Nephron (organoid): ENCODE measurements at regions not wholly inside any gene's neighbourhood (a gene's known extent, or its start where the extent isn't known, plus 50 kb on each side); places are given as distances from the start of the nearest gene placed in this dataset.

Source experiments
- H3K27ac Mint-ChIP-seq, 3 experiments: 2 replicates each; pipeline ENCODE4 v1.8.0; 2020; ENCODE audit warnings: mixed read lengths in 3 of 3, mild to moderate bottlenecking in 2 of 3, moderate library complexity in 1 of 3
- H3K27me3 Mint-ChIP-seq: 2 replicates; pipeline ENCODE4 v1.8.0; 2021; ENCODE audit warnings: low read depth, mild to moderate bottlenecking, moderate library complexity, mixed read lengths
- H3K36me3 Mint-ChIP-seq: 2 replicates; pipeline ENCODE4 v1.8.0; 2020; ENCODE audit warnings: low read depth, mixed read lengths
- H3K4me1 Mint-ChIP-seq: 2 replicates; pipeline ENCODE4 v1.8.0; 2020; ENCODE audit warnings: mixed read lengths
- H3K4me3 Mint-ChIP-seq, 3 experiments: 2 replicates each; pipeline ENCODE4 v1.8.0; 2020; ENCODE audit warnings: mild to moderate bottlenecking in 3 of 3, mixed read lengths in 3 of 3, moderate library complexity in 2 of 3
- H3K9me3 Mint-ChIP-seq: 2 replicates; pipeline ENCODE4 v1.8.0; 2020; ENCODE audit warnings: mixed read lengths
- TF ChIP-seq, protein P1 (sequence below), 3 experiments: fragments of 200-600 bp; sonication (generic); IDR thresholded peaks; one replicate each; pipeline ENCODE4 v1.5.0; 2021; ENCODE audit warnings: antibody characterized with exemption in 3 of 3; ENCODE audit not compliant: unreplicated experiment in 3 of 3

DNA sequence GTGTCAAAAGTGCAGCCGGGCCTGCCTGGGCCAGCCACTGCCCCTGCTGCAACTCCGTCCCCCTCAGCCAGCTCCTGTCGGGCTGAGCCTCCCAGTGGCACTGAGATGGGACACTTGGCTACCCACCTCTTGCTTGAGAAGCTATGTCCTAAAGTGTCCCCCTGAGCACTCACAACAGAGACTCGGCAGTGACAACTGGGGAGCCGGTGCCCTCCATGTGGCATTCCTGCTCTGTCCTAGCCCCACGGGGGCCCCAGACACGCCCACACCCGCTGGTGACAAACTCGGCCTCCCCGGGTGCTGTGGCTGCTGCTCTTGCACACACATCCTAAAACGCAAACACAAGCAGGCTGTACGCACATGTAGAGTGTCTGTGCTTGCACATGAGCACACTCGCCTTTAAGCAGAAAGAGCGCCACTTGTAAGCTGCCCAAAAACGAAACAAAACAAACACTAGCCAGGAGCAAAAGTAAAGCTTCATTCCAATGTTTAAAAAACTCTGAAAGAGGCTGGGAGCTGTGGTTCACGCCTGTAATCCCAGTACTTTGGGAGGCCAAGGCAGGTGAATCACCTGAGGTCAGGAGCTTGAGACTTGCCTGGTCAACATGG is 253.9 kb downstream of the RBFOX3 start:
- Mint-ChIP-seq H3K27ac (no peak overlapping the region), H3K9me3 (peaks cover 3% of the 10 kb centered on the region), H3K36me3 (no peaks in the 10 kb centered on the region), H3K27me3 (peaks cover 74% of the 10 kb centered on the region), H3K4me1 (no peaks in the 10 kb centered on the region), H3K4me3 (no peak overlapping the region)
- TF ChIP-seq, protein P1, sequence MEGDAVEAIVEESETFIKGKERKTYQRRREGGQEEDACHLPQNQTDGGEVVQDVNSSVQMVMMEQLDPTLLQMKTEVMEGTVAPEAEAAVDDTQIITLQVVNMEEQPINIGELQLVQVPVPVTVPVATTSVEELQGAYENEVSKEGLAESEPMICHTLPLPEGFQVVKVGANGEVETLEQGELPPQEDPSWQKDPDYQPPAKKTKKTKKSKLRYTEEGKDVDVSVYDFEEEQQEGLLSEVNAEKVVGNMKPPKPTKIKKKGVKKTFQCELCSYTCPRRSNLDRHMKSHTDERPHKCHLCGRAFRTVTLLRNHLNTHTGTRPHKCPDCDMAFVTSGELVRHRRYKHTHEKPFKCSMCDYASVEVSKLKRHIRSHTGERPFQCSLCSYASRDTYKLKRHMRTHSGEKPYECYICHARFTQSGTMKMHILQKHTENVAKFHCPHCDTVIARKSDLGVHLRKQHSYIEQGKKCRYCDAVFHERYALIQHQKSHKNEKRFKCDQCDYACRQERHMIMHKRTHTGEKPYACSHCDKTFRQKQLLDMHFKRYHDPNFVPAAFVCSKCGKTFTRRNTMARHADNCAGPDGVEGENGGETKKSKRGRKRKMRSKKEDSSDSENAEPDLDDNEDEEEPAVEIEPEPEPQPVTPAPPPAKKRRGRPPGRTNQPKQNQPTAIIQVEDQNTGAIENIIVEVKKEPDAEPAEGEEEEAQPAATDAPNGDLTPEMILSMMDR (IDR thresholded peaks at IDR 0.05; ENCODE audit: unreplicated experiment in 3 of 3), result no peak

DNA sequence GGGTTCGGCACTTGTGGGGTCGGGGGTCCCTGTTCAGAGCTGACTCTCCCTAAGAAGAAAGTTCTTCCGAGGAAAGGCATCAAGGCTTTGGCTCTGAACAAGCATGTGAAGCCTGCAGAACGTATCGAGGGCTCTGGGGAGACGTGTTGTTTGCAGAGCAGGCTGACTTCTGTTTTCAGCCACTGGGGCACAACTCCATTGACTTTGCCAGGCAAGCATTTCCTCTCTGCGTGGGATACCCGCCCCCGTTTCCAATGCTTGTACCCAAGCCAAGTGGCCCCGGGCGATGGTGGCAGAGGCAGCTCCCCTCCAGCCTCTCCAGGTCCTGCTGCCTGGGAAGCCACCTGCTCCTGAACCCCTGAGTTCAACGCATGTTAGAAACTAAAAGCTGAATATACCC is 255.7 kb downstream of the RBFOX3 start:
- Mint-ChIP-seq H3K4me1 (no peaks in the 10 kb centered on the region), H3K27me3 (peaks cover 71% of the 10 kb centered on the region), H3K4me3 (no peak overlapping the region), H3K27ac (no peak overlapping the region), H3K36me3 (no peaks in the 10 kb centered on the region), H3K9me3 (peaks cover 3% of the 10 kb centered on the region)
- TF ChIP-seq, protein P1 (IDR thresholded peaks at IDR 0.05; ENCODE audit: unreplicated experiment in 3 of 3), result no peak

DNA sequence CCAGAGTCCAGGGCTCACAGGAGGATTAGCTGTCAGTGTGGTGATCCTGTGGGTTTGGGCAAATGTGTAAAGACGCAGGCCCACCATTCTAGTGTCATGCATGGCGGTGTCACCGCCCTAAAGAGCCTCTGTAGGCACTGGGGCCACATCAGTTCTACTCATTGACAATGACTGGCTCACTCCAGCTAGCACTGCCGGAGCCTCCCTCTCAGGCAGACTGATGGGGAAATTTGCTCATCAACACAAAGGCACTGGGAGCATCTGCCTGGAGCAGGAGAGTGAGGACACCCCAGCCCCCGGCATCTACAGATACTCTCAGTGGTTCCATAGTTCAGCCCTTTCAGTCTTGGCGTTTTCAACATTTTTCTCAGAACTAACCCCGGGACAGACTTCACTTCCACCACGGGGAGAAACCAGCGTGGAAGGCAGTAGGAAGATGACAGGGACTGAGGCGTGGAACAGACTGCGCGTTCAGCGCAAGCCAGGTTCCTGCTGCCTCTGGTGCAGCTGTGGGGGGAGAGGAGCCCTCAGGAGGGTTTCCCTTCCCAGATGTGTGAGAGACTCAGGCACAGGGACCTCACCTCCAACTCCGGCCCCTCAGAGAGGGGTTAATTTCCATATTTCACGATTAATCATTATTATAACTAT is 256.6 kb downstream of the RBFOX3 start:
- H3K36me3 Mint-ChIP-seq, result no peaks in the 10 kb centered on the region
- H3K27me3 Mint-ChIP-seq, result peaks cover 67% of the 10 kb centered on the region
- TF ChIP-seq, protein P1 (IDR thresholded peaks at IDR 0.05; ENCODE audit: unreplicated experiment in 3 of 3), result no peak
- no peaks in the 10 kb centered on the region for H3K4me1 Mint-ChIP-seq
- H3K4me3 Mint-ChIP-seq, result no peak overlapping the region
- no peak overlapping the region for H3K27ac Mint-ChIP-seq
- H3K9me3 Mint-ChIP-seq, result peaks cover 3% of the 10 kb centered on the region

DNA sequence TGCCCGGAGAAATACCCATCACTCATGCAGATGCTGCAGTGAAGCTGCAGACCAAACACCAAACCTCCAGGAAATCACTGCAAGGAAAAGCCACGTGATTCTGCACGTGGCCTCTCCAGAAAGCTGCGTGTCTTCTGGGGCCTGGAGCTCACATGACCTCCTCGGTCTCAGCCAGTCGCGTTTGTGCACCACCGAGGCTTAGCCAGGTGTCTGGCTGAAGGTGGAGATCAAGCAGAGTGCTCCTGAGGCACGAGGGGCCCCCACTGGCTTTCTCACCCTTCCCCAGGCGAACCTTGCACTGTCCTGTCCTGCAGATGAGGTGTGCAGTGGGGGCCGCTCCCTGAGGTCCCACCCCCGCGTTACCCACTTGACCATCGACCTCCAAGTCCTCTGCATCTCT is 257.3 kb downstream of the RBFOX3 start:
- Mint-ChIP-seq H3K4me1 (no peaks in the 10 kb centered on the region), H3K36me3 (no peaks in the 10 kb centered on the region), H3K27ac (no peak overlapping the region), H3K9me3 (peaks cover 3% of the 10 kb centered on the region), H3K4me3 (no peak overlapping the region), H3K27me3 (peaks cover 69% of the 10 kb centered on the region)
- TF ChIP-seq, protein P1 (IDR thresholded peaks at IDR 0.05; ENCODE audit: unreplicated experiment in 3 of 3), result no peak

DNA sequence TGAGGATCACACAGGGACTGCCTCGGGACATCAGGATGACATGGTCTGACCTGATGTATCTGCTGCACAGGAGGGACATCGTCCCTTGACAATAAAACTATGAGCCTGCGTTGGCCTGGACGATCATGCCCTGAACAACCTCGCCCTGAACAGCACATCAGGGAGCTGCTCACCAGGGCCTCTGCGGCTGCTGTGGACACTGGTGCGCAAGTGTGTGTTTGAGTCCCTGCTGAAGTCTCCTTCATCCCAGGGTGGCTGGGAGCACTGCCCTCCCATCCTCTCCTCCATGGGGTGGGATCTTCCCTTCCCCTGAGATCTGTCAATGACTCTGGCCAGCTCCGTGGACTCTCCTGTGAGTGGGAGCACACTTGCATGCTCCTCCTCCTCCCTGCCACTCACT is 257.8 kb downstream of the RBFOX3 start:
- H3K27me3 Mint-ChIP-seq, result peaks cover 68% of the 10 kb centered on the region
- no peak overlapping the region for H3K27ac Mint-ChIP-seq

More for the DNA sequence above, 257.8 kb downstream of the RBFOX3 start:
- Mint-ChIP-seq H3K4me1 (no peaks in the 10 kb centered on the region), H3K9me3 (peaks cover 3% of the 10 kb centered on the region), H3K4me3 (no peak overlapping the region), H3K36me3 (no peaks in the 10 kb centered on the region)
- TF ChIP-seq, protein P1 (IDR thresholded peaks at IDR 0.05; ENCODE audit: unreplicated experiment in 3 of 3), result no peak
